Hematopoietic multipotent progenitor cell treated with erythropoietin and hydrocortisone succinate and interleukin-3 and kit ligand, for 8 days (in vitro differentiated cells): ENCODE measurements at regions not wholly inside any gene's neighbourhood (a gene's known extent, or its start where the extent isn't known, plus 50 kb on each side); places are given as distances from the start of the nearest gene placed in this dataset.

Experiments
- DNase-seq: peaks from one replicate; pipeline ENCODE4 v3.0.0-alpha.2; 2015

DNA sequence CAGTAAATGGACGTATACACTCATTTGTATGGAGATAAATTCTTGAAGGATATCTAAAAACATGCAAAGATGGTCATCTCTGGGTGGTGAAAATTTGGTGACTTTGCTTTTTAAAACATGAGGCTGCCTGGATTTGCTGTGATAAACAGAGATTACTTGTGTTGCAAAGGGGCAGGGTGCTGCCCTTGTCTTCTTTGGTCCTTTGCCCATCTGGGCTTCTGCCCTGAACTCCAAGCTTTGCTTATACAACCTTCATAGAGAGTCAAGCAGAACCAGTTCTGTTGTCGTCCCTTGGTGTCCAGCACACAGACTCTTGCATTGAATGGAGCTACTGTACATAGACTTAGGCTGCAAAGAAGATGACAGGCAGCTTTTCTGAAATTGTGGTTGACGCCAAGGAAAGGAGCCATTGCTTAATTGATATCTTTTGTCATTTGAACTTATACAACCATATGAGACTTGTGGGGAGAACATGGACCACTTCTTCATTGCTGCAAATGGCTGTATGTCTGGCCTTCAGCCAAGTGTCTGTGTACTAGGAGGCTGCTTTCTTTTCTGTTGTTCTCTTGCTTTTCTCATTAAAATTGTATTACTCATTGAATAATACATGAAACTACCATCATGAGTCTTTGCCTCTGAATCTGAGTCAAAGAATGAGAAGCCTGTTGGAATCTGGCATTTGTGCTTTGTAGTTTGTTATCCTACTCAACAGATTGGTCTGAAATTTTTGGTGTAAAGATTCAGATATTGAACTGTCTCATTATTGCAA, 152.5 kb downstream of the DMRT2 start:
- no peak for DNase-seq

DNA sequence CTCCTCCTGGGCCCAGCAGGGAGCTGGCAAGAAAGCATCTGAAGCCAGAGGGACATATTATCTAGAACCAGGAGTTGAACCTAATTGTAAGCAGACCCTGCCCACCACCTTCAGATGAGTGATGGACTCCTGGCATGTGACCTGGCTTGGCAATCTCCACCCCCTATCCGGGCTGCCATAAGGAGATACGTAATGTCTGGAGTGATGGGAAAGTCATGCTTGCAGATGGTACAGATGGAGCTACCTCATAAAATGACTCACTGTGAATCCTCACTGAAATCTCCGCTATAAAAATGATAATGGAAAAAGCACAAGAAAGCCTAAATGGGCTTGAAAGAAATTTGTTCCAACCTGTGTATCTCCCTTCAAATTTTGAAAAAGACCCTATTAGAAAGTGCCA, 157.5 kb downstream of the DMRT2 start:
- no peak for DNase-seq

DNA sequence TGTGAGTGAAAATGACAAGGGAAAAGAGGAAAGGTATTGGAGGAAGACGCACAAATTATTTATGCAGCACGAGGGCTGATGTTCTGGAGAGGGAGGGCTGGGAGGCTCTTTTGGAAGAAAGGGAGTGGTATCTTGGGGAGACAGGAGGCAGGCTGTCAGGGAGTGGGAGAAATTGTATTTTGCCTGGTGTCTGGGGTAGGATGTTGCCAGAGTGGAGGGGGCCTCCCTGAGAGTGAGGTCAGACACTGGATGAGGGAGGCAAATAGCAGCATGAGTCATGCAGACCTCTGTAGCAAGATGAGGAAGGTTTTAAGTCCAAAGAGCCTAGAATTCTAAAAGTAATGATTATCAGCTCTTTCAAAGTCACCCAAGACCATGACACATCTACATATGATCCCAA, 158.0 kb downstream of the DMRT2 start:
- no peak for DNase-seq

DNA sequence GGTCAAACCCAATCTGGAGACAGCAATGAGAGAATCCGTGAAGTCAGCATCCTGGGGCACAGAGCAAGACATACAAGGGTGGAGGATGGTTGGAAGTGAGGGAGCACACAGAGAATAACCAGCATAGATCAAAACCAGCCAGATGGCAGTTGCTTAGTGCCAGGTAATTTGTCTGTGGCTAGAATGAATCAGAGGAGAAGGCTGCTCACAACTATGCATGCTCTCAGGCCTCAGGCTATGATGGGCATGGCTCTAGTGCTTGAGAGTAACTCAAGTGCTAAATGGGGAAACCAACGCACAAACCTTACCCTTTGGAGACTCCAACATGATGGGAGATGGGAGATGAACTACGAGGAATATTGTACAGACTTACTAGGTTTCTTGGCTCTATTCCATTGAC, 160.8 kb downstream of the DMRT2 start:
- no peak for DNase-seq

DNA sequence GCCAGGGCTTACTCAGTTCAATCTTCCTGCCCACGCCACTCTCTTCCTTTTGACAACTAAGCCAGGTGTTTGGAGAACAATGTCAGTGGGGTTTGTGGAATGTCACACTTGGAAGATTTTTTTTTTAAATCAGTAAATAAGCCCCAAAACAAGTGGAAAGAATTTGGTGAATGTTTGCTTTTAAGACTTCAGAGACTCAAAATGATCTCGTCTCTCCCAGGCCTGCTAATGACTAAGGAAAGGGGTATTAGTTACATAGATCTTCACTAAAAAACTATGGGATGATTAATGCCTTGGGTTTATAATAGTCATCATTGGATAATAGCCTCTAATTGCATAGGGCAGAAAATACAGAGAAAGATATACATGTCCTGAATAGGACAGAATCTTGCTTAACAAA, 166.4 kb downstream of the DMRT2 start:
- no peak for DNase-seq

DNA sequence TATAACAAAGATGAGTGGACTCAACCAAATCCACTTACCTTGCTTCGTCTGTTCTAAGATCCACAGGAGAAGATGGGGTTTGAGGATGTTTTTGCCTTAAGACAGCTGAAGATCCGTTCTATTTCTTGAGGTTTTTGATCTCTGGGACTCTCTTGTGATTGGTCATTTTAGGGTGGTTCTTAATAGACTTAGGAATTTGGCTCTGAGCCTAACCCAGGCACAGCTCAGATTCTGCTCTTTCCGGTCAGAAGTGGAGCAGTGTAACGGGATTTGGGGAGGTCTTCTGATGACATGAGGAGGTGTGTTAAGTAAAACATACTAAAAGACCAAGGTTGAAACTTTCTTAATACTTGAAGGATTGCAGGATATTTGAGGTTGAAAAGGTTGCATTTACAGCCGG, 166.9 kb downstream of the DMRT2 start:
- DNase-seq: no peak

DNA sequence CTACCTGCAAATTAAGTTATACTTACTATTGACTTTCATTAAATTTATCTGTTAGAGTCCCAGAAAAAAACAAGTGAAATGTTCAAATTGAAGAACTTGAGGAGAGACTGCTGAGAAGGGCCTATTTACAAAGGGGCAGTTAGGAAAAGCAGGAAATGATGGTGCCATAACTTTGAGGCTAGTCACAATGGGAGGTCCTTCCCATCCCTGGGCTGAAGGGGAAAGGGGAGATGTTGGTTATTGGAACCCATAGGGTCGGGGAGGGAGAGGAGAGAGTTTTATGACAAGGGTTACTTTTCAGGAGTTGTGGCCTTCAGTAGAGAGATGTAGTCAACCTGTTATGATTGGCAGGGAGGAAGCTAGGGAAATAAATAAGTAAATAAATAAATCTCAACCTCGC, 169.1 kb downstream of the DMRT2 start:
- no peak for DNase-seq

DNA sequence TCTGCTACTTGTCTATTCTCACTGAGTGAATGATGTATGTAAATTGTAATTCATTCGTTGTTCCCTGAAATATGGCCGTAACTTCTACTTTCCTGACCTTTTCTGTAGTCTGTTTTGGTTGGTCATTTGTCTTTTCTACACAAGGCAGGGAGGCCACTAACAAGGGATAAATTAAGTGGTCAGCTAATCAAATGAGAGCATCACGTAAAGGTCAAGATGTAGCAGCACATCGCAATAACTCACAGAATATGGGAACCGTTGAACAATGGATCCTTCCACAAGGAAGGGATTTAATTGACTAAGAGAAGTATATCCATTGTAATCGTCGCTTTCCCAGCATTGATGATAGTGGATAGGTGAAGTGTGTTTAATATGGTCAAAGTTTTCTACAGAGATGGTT, 171.1 kb downstream of the DMRT2 start:
- DNase-seq: no peak

DNA sequence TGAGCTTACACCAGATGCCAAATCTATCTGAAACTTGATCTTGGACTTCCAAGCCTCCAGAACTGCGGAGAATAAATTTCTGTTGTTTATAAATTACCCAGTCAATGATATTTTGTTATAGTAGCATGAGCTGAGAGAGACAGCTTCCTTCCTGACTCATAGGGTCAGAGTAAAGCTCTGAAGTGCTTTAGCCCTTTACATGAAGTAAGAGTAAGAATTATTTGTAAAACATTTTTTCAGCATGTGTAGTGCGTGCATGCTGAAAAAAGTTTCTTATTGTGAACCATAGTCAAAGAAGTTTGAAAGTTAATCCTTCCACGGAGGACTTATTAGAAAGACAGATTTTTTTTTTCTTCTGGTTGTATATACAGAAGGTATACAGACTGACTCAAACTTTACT, 172.4 kb downstream of the DMRT2 start:
- no peak for DNase-seq

DNA sequence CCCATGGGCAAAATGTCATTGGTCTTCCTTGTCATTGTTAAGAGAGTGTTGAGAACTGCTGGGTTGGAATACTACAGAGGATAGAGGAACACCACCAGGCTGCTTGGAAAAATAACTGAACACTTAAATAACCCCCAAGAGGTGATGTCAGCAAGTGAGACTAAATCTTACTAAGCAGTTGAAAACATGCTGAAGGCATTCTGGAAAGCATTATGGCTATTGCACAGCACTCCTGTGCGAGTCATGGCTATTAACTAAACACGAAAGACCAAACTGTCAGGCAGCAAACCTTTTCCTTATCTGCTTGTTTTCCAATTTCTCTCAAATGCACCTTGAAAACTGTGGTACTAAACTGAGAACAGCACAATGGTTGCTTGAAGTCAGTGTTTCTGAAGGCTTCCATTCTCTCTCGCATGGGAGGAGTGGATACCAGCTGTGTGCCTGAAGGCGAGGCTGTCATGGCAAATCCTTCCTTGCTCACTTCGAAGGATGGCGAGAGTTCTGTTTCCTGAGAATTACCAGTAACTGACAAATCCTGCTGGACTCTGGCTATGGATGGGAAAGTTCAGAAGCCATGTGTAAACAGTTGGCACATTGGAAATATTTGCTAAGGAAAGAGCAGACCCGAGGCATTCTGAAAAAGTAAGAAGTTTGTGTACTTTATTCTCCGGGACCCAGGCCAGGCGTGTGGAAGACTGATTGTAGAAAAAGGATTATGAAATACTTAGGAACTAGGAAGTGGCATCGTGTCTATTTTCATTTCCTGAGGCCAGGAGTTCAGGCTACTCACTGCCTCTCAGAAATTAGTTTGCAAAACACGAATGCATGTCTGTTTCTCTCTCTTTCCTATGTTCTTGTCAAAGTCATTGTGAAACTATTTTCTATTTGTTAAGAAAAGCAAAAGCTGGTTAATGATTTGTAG, 182.1 kb downstream of the DMRT2 start:
- no peak for DNase-seq

DNA sequence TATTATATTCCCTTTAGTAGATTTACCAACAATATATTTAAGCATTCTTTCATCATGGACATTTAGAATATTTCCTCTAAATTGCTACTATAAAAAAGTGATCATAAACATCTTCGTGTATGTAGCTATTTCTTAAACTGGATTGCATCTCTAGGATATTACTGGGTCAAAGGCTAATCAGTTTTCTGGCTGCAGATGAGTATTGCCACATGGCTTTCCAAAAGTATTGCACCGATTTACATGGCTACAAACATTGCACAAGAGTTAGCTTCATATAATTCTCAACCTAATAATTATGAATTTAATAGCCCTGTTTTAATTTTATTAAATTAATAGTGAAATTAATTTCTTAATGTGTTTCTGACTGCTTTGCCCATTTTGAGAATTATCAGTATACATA, 183.4 kb downstream of the DMRT2 start:
- DNase-seq: no peak

DNA sequence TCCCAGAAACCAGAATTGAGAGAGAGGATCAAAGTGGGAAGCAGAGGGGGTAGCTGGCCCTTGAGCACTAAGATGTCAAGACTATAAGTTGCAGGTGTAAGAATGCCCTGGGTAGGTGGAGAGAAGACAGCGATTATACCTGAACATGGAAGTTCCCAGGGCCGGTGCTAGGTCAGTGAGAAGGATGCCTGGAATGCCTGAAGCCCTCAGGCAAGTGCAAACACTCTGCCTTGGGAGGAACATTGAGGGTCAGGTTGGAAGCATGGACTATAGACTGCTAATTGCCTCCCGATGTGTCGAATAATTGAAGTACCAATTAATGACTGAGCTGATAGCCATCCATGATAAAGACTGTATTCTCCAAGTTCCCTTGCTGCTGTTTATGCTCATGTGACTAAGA, 185.5 kb downstream of the DMRT2 start:
- no peak for DNase-seq

DNA sequence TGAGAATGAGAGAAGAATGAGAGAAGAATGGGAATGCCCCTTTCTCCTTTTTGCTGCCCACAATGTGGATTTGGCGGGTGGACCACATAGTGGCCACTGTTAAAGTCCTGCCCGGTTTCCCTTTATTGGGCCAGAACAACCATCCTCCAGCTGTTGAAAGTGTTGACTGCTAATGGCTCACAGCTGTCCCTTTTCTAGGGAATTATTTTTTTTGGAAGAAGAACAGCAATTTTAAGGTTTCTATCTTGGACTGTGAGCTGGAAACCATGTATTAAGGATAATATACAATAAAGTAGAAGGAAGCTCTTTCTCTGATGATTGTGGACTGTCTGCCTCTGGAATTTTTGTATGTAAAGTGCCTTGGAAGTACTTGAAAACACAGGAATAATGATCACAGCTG, 185.9 kb downstream of the DMRT2 start:
- no peak for DNase-seq

DNA sequence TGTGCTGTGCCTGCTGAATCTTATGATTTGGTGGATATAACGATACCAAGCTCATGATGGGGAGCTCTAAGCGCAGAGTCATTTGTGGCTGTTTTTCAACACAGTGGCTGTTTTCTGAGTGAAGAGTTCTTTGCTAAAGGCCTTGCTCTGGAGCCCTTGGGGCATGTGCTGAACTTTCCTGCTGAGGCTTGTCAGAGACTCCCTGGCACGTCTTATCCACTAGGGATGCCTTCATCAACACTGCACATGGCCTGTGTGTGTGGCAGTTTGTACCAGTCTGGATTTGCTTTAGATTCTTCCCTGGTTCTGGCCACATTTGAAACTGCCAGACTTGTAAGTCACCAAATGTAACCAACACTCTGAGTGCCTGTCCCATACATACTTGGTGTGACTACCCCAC, 188.2 kb downstream of the DMRT2 start:
- DNase-seq: no peak

DNA sequence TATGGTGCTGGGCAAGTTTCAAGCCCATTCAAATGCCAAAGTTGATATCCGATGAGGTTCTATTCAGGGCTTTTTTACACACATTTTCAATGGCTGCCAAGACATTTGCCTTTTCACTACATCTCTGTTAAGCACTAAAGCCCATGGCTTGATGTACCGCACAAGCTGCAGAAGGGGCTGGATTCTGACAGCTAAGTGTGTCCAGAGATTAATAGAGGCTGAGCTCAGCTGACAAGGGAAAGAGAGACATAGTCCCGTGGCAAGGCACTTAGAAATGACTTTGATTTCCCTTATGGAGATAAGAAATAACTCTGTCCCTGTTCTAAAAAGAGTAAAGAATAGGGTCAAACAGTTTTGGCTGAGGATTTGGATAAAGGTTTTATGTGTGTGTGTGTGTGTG, 198.6 kb downstream of the DMRT2 start:
- DNase-seq: no peak

DNA sequence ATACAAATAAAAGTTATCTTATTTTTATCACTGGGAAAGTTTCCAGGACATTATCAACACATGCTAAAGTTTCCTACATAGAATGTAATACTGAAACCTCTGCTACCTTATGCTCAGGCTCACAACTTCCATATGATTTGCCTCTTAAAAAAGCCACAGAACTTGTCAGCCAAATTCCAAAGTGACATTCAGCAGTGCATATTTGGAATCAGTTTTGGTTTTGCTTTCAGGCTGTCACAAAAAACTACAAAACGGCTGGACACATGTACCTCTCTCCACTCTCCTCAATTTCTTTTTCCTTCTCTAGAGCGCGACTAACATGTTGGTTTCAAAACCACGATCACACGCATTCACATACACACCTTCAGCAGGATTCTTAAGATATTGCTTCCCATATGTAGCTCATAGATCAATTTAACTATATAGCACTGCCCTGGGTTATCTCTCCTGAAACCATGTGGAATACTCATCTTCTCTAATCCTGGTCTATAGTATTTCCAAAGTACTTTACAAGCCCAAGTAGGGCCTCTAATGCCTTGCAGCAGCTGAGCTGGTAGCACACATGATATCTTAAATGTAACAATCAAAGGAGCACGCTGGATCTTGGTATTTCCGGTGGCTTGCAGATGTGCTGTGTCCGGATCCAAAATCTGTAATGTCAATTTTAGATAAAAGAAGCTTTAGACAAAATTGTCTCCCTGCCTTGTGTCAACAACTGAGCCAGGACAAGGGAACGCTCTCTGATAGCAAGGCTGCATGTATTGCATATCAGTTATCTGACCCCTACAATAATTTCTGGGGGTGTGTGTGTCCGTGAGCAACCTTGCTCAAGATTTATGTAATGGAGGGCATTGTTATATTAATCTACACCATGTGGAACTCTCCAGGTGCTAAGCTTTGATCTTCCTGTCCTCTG, 203.2 kb downstream of the DMRT2 start:
- DNase-seq: no peak

DNA sequence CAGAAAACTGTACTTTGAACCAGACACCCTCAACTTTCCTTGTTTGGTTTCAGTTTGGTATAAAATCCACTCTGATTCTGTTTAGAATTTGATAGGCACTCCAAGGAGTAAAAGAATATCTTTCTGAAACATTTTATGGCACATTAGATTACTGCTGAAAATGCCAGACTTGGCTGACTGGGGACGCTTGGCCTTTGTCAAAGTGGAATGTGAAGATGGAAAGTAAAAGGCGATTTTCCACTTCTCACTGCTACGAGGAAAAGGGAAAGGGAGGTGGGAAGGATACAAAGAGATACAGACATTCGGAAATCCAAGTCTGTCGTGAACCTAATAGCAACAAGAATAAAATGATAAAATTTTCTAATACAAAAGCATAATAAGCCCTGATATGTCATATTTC, 203.9 kb downstream of the DMRT2 start:
- DNase-seq: no peak

DNA sequence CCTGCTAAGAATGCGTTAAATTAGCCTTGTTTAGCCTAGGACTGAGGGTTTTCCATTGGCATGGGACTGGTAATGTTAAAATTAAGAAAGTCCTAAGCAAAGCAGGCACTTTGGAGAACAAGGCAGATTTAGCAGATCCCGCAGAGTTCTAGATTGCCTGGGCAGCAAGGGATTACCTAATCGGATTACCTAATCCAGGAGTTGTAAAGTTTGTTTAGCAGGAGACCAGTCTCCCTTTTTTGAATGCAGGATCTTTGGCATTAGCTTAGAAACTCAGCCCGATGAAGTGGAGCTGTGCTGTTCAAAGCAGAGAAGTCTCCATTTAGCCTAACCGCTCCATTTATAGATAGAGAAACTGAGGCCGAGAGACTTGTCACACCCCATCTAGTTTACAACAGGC, 206.0 kb downstream of the DMRT2 start:
- DNase-seq: no peak

DNA sequence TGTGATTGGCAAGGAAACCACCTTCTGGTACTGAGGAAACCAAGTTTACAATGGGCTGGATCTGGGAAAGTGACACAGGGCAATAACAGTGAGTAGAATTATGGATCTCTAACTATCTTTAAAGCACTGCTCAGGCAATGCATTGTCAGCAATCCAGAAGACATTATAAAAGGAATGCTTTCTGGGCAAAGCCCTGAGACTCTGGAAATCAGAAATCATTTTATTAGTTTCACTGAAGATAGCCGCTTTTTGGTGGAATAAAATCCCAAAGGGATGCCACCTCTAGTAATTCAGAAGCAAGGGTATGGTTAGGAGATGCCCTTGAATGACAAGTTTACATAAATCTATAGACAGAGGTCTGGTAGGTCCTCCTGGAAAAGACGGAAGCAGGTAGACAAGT, 211.1 kb downstream of the DMRT2 start:
- DNase-seq: no peak

DNA sequence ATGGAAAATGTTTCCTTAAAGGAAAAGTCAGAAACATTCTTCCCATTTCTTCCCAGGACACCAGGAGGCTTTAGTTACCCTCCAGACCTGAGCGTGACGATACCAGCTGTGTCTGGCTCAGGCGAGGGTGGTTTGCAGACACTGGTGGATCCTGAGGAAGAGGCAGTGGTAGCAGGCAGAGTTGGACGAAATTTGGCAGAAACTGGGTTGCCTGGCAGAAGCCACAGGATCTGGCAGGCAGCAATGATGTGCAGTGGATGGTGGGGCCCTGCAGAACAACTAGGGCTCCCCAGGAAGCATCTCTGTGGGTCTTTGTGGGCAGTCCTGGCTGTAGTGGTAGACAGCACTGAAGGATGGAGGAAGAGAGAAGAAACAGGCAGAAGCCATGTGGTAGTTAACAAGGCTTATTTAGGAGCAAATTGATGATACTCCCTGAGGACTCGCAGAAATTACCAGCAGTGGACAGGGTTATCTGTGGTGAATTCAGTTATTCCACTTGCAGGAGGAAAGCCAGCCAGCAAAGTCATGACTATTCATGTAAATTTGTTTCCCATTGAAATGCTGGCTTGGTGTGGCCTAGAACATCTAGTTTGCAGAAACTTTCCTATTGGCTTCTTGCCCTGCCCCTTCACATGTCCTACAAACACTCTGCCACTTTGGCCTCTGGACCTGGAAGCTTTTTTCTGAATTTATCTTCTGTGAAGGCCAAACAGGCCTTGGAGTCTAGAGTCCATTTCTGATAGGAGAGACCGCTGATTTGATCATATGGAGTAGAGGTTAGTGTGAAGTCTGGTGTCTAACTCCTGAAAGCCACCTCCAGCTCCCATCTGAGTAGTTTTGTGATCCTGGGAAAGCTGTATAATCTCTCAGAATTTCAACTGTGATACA, 212.0 kb downstream of the DMRT2 start:
- DNase-seq: no peak

DNA sequence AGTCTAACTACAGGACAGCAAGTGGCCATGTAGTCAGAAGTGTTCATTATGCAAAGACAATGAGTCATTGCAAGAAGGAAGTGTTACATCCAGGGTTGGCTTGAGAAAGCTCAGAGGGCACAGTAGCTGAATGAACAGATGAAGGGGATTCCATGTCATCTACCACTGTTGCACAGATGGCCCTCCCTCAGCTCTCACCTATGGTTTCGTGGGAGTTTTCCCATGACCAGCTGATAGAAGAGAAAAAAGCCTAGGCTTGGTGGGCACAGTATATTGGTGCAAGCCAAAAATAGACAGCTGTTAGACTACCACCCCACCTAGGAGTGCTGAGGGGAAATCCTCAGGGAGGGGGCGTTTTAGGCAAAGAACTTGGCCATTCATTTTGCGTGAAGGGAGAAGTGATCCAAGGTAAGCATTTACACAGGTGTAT, 217.0 kb downstream of the DMRT2 start:
- DNase-seq: no peak

DNA sequence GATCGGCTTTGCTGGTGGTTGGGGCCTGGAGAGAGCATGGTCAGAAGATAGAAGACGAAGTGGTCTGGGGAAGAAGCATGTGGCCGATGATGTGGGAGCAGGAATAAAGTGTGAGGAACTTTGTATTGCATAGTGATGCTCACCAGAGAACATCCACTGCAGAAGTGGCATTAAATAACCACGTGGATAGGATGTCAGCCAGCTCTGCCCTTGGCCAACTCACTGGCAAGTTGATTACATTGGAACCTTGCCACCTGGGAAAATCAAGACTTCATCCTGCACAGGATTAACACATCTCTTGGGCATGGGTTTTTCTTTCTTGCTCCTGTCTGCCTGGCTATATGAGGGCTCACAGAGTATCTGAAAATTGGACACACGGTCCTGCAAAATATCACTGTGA, 217.4 kb downstream of the DMRT2 start:
- DNase-seq: no peak
